HEK293T (cell line): ENCODE measurements at regions not wholly inside any gene's neighbourhood (a gene's known extent, or its start where the extent isn't known, plus 50 kb on each side); places are given as distances from the start of the nearest gene placed in this dataset.

ENCODE experiments used
- CTCF ChIA-PET: fragments of 350-600 bp; formaldehyde crosslinking; extraction: SDS; loops from one replicate; lab custom pipeline; 2021; ENCODE audit warnings: antibody characterized with exemption, inconsistent platforms; lab: Yijun Ruan, JAX
- POLR2A ChIA-PET: fragments of 350-600 bp; formaldehyde crosslinking; extraction: SDS; loops from one replicate; lab custom pipeline; 2020; ENCODE audit warnings: antibody characterized with exemption, inconsistent platforms; lab: Yijun Ruan, JAX
- DNase-seq: peaks from one replicate; pipeline ENCODE4 v3.0.0; 2012; ENCODE audit warnings: mixed read lengths; ENCODE audit errors: extremely low spot score
- ARNT ChIP-seq: fragments of 450-650 bp; IDR thresholded peaks from 2 replicates; pipeline ENCODE4 v1.6.1; 2017; ENCODE audit warnings: mild to moderate bottlenecking
- BHLHE40 ChIP-seq: fragments of 450-650 bp; IDR thresholded peaks from 2 replicates; pipeline ENCODE4 v1.6.1; 2016; ENCODE audit warnings: mild to moderate bottlenecking, moderate library complexity, borderline replicate concordance
- CTBP1 ChIP-seq: fragments of 450-650 bp; IDR thresholded peaks from 2 replicates; pipeline ENCODE4 v1.6.1; 2016; ENCODE audit warnings: borderline replicate concordance
- ELF4 ChIP-seq: fragments of 450-650 bp; IDR thresholded peaks from 2 replicates; pipeline ENCODE4 v1.6.1; 2017; ENCODE audit warnings: antibody characterized with exemption
- FOXA1 ChIP-seq: fragments of 450-650 bp; IDR thresholded peaks from 2 replicates; pipeline ENCODE4 v1.6.1; 2016; ENCODE audit warnings: mild to moderate bottlenecking
- FOXK2 ChIP-seq: fragments of 450-650 bp; IDR thresholded peaks from 2 replicates; pipeline ENCODE4 v1.6.1; 2016; ENCODE audit warnings: mild to moderate bottlenecking
- FOXM1 ChIP-seq: fragments of 450-650 bp; IDR thresholded peaks from 2 replicates; pipeline ENCODE4 v1.6.1; 2017; ENCODE audit warnings: mild to moderate bottlenecking, borderline replicate concordance
- HDGF ChIP-seq: fragments of 450-650 bp; IDR thresholded peaks from 2 replicates; pipeline ENCODE4 v1.6.1; 2017; ENCODE audit warnings: antibody characterized with exemption, borderline replicate concordance
- L3MBTL2 ChIP-seq: fragments of 450-650 bp; conservative IDR thresholded peaks from 2 replicates; pipeline ENCODE4 v1.6.1; 2016; ENCODE audit warnings: mild to moderate bottlenecking
- LEF1 ChIP-seq: fragments of 450-650 bp; IDR thresholded peaks from 2 replicates; pipeline ENCODE4 v1.6.1; 2017; ENCODE audit warnings: mild to moderate bottlenecking, borderline replicate concordance
- NFRKB ChIP-seq: fragments of 450-650 bp; IDR thresholded peaks from 2 replicates; pipeline ENCODE4 v1.6.1; 2016; ENCODE audit warnings: mild to moderate bottlenecking, moderate library complexity
- PKNOX1 ChIP-seq: fragments of 450-650 bp; IDR thresholded peaks from 2 replicates; pipeline ENCODE4 v1.6.1; 2016
- SP1 ChIP-seq: fragments of 450-650 bp; IDR thresholded peaks from 2 replicates; pipeline ENCODE4 v1.6.1; 2017
- SUZ12 ChIP-seq: fragments of 450-650 bp; IDR thresholded peaks from 2 replicates; pipeline ENCODE4 v1.6.1; 2016; ENCODE audit warnings: mild to moderate bottlenecking
- TARDBP ChIP-seq: fragments of 450-650 bp; IDR thresholded peaks from 2 replicates; pipeline ENCODE4 v1.6.1; 2016
- ZNF384 ChIP-seq: fragments of 450-650 bp; IDR thresholded peaks from 2 replicates; pipeline ENCODE4 v1.6.1; 2016

GRCh38 chr2:239724851-239725550 is 300.1 kb downstream of the NDUFA10 start:
- DNase-seq, result no peak
- ChIA-PET CTCF (no interaction called here), POLR2A (no interaction called here)
- no peak for TF ChIP-seq NFRKB
- TF ChIP-seq ARNT, result no peak
- no peak for TF ChIP-seq LEF1
- TF ChIP-seq PKNOX1, result no peak
- TF ChIP-seq FOXM1, result no peak
- TF ChIP-seq L3MBTL2, result no peak
- no peak for TF ChIP-seq FOXK2

- ChIA-PET CTCF (no interaction called here), POLR2A (no interaction called here)
- TF ChIP-seq PKNOX1, result no peak
- no peak for TF ChIP-seq SUZ12
- TF ChIP-seq NFRKB, result no peak
- no peak for TF ChIP-seq L3MBTL2
- TF ChIP-seq BHLHE40, result no peak
- no peak for TF ChIP-seq LEF1
- TF ChIP-seq TARDBP, result no peak
- no peak for TF ChIP-seq SP1
- no peak for TF ChIP-seq FOXA1
- no peak for TF ChIP-seq FOXM1
- TF ChIP-seq ARNT, result no peak
- TF ChIP-seq ELF4, result no peak
- TF ChIP-seq HDGF, result no peak
- TF ChIP-seq ZNF384, result no peak
- TF ChIP-seq CTBP1, result no peak
- no peak for TF ChIP-seq FOXK2
- DNase-seq, result no peak
Measured at GRCh38 chr2:239724194-239724849, 300.8 kb downstream of the NDUFA10 start.

DNA sequence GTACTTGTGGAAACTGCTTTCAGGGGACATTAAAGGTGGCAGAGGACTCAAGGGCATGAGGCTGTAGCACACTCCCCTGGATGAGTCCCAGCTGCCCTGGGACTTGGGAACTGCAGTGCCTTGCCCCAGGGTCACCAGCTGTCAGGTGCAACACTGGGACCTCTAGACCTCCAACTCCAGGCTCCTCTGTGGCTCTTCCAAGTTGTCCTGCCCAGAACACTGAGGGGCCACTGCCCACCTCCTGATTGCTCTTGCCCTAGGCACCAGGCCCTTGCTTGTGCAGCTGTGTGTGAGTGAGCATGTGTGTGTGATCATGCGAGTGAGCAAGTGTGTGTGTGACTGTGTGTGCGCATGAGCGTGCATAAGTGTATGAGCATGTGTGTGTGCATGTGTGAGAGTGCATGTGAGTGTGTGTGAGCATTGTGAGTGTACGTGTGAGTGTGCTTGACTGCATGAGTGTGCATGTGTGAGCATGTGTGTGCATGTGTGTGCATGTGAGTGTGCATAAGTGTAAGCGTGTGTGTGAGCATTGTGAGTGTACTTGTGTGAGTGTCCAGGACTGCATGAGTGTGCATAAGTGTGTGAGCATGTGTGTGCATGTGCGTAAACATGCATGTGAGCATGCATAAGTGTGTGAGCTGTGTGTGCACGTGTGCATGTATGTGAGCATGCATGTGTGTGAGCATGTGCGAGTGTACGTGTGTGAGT is 301.5 kb downstream of the NDUFA10 start:
- no peak for DNase-seq
- ChIA-PET POLR2A (no interaction called here), CTCF (no interaction called here)
- no peak for TF ChIP-seq PKNOX1
- TF ChIP-seq TARDBP, result no peak
- TF ChIP-seq HDGF, result no peak
- no peak for TF ChIP-seq NFRKB
- TF ChIP-seq LEF1, result no peak
- TF ChIP-seq BHLHE40, result no peak
- TF ChIP-seq L3MBTL2, result no peak
- no peak for TF ChIP-seq CTBP1
- no peak for TF ChIP-seq ARNT
- TF ChIP-seq ZNF384, result no peak
- TF ChIP-seq ELF4, result no peak
- no peak for TF ChIP-seq FOXK2
- TF ChIP-seq FOXA1, result no peak
- no peak for TF ChIP-seq SP1
- no peak for TF ChIP-seq SUZ12

GRCh38 chr2:239722760-239723470 is 302.2 kb downstream of the NDUFA10 start:
- ChIA-PET POLR2A (no interaction called here), CTCF (no interaction called here)
- no peak for TF ChIP-seq L3MBTL2
- no peak for TF ChIP-seq NFRKB
- TF ChIP-seq FOXM1, result no peak
- TF ChIP-seq PKNOX1, result no peak
- TF ChIP-seq TARDBP, result no peak
- TF ChIP-seq ZNF384, result no peak
- no peak for TF ChIP-seq CTBP1
- no peak for TF ChIP-seq SP1
- no peak for DNase-seq
